GM19397 (cell line): ENCODE measurements at regions not wholly inside any gene's neighbourhood (a gene's known extent, or its start where the extent isn't known, plus 50 kb on each side); places are given as distances from the start of the nearest gene placed in this dataset.
"Not testable (repeated sequence)": the region's sequence is repeated elsewhere in the genome, so short reads cannot be mapped to it uniquely, and the experiment has no call there.

Experiments used
- ATAC-seq: cut with Tn5 transposase; IDR thresholded peaks from one replicate; pipeline ENCODE4 v1.9.1; 2021; ENCODE audit warnings: mild to moderate bottlenecking, moderate library complexity; ENCODE audit not compliant: unreplicated experiment

GRCh38 chr18:22563164-22563583 is 145.5 kb upstream of the CTAGE1 start:
- ATAC-seq: peak; percentile 77

DNA sequence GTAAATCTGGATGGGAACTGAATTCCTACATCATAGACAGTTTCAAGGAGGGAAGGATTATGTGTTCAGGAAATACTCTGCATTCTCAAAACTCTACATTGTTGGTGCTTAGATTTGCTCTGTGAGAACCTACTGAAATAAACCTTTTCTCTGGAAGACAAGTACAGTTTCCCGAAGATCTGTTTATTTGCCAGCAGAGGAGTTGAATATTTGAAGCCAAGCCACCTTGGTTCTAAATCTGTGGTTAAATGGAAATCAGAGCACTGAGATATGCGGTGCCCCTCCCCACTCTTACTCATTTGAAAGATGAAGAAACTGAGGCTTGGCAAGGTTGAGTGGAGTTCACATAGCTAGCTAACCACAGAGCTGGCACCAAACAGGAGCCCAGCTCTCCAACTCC is 146.3 kb upstream of the CTAGE1 start:
- no peak for ATAC-seq

DNA sequence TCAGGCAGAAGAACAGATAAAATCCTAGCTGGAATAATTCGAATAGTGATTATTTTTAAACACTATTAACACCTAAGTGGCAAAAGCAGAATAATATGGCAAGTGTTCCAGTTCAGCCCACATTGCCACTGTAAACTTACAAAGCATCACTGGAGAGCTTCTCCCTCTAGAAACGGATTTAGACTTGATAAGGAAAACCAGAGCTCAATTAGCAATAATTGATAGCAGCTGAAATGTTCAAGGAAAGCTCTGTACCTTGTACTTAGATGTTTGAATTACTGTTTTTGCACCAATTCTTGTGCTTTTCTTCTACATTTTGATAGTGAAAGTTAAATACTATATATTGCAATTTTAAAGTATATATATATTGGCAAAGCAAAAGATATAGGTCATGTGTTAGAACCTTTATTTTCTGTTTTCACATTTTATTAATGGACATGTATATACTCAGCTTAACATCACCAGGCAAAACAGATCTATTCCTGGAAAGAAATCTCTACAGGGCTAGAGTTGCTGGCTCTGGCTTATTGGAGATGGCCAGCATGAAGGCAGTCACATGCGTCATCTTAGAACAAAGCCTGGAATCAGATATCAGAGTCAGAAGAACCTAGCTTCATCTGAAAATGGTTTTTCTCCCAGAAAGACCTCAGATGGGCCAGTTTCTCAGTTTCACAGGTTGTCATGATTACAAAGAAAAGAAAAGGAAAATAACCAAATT is 149.1 kb upstream of the CTAGE1 start:
- ATAC-seq: no peak

GRCh38 chr18:22567794-22568193 is 150.1 kb upstream of the CTAGE1 start:
- no peak for ATAC-seq

- ATAC-seq: no peak
Observed at GRCh38 chr18:22570492-22570891, 152.8 kb upstream of the CTAGE1 start.

DNA sequence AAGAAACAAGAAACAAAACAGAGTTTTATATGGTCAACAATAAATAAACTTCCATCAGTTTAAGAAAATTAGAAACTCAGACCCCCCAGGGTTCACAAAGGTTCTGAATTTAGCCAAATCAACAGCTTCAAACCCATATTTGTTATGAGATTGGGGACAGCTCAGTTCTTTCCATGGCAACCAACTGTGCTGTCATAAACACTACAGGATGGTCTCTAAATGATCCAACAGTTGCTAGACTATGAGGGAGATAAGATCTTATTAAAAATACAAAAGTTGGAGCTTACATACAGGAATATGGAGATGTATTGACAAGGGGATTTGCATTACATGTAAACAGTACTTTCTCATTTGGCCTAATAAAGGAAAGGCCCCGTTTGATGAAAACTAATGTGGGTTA is 154.6 kb upstream of the CTAGE1 start:
- no peak for ATAC-seq

- ATAC-seq: no peak
Observed at GRCh38 chr18:22579271-22579670, 161.6 kb upstream of the CTAGE1 start.

DNA sequence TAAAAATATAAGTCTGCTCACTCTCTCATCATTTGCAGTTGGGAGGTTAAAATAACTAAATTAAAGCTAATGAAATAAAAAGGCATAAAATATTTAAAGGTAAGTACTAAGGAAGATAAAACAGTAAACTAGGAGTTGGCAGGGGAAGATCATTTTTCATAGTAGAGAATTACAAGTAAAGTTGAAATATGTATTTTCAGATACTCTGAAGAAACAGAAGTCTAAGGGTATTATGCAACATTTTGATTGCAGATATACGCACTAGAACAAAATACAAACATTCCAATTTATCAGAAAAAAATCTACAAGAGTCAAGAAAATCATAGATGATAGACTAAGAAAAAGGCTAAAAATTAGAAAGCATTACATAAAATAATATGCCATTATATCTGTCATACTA is 167.6 kb upstream of the CTAGE1 start:
- ATAC-seq: no peak

- ATAC-seq: no peak
Observed at GRCh38 chr18:22585821-22586220, 168.1 kb upstream of the CTAGE1 start.

- no peak for ATAC-seq
Observed at GRCh38 chr18:22591222-22591621, 173.5 kb upstream of the CTAGE1 start.

GRCh38 chr18:22594155-22594690 is 176.5 kb upstream of the CTAGE1 start:
- no peak for ATAC-seq

GRCh38 chr18:22601481-22601880 is 183.8 kb upstream of the CTAGE1 start:
- no peak for ATAC-seq

- not testable (repeated sequence) for ATAC-seq
Observed at GRCh38 chr18:22602456-22602855, 184.7 kb upstream of the CTAGE1 start.

DNA sequence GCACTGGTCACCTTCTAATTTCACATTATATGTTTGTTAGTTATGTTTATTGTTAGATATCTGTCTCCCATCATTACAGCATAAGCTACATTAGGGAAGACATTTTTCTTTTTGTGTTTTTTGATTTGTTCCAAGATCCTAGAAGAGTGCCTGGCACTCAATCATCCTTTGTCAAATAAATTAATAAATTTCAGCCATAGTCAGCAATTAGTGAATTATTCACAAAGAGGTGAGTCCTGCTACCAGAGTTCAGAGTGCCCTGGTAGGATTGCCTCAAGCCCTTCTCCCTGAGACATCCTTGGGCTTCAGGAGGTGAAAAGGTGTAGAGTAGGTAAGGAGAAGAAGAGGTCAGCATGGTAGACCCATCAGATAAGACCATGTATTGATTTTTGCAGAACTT is 186.2 kb upstream of the CTAGE1 start:
- ATAC-seq: no peak

DNA sequence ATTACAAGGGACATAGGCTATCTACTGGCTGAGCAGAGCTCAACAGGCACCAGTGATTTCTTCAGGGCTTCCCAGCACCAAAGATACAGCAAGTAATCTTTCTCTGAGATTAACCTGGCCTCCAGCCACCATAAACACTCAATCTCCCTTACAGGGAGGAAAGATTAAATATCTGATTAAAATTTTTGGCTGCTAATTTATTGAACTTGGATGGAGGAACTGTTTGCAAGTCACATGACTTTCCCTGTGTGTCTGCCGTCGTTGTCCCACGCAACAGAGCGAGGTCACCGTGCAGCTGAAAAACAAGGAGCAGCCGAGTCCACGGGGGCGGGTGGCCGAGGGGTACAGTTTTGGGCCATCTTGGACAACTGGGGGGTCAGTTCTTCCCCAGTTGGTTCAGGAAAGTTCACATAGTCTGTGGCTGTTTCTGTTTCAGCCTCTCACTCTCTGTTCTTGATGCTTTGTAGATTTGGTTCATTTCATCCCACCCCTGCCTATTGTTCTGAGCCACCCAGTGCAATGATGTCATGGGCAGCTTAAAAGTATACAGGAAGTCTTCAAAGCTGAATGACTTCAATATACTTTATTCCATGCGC is 186.8 kb upstream of the CTAGE1 start:
- no peak for ATAC-seq

DNA sequence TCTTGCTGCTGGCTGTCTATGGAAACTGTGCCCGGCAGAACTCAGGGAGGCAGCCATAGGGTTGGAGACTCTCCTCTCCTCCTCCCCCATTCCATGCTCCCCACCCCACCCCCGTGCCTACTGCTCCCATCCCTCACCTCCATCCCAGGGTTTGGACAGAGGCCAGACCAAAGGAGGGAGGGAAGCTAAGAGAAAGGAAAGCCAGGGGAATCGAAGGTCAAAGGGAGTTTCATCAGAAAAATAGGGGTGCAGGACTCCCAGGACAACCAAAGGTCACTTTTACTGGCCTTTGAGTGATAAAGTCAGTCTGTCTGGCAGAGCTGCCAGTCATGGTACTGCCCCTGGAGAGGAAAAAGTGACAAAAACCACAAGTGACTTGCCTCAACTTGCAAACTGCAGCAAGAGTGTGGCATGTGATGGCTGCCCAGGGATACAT is 187.3 kb upstream of the CTAGE1 start:
- ATAC-seq: no peak

GRCh38 chr18:22605736-22606135 is 188.0 kb upstream of the CTAGE1 start:
- ATAC-seq: no peak

- ATAC-seq: no peak
Observed at GRCh38 chr18:22606563-22607283, 189.0 kb upstream of the CTAGE1 start.

DNA sequence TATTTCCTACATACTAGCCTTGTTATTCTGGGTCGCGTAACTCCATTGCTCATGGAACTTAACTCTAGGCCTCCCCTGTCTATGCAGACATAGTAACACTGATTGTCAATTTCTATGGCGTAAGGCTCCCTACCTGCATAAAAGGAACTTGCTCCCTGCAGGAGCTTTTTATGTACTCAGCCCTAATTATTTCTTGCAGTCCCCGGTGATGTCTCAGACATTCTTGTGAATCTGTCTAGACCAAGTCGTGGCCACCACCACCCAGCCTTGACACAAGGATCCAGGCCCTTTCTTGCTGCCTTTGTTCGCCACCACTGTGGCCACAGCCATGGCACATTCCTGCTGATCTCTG is 189.5 kb upstream of the CTAGE1 start:
- ATAC-seq: no peak

DNA sequence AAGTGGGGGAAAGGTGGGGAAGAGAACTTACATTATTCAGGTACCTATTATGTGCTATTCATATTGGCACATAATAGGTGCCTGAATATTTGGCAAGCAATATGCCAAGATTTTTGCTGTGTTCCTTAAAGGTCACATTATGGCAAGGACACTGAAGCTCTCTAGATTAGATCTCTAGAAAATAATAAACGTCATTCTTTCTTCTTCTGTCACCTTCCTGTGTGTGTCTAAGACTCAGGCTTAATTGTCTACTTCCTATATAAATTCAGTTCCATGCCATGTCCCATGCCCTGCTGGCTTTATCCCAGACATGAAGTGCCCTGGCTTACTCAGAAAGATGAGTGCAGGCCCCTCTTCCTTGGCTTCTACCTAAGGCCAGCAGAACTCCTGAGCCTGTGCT is 191.1 kb upstream of the CTAGE1 start:
- no peak for ATAC-seq

- ATAC-seq: no peak
Observed at GRCh38 chr18:22609642-22610041, 191.9 kb upstream of the CTAGE1 start.
